Suppressor macrophage (primary cell): ENCODE measurements at regions not wholly inside any gene's neighbourhood (a gene's known extent, or its start where the extent isn't known, plus 50 kb on each side); places are given as distances from the start of the nearest gene placed in this dataset.
"Not testable (repeated sequence)": the region's sequence is repeated elsewhere in the genome, so short reads cannot be mapped to it uniquely, and the experiment has no call there.

Source experiments
- DNase-seq, 4 experiments: peaks; one replicate each; pipeline ENCODE4 v3.0.0-alpha.2; 2020 to 2022

DNA sequence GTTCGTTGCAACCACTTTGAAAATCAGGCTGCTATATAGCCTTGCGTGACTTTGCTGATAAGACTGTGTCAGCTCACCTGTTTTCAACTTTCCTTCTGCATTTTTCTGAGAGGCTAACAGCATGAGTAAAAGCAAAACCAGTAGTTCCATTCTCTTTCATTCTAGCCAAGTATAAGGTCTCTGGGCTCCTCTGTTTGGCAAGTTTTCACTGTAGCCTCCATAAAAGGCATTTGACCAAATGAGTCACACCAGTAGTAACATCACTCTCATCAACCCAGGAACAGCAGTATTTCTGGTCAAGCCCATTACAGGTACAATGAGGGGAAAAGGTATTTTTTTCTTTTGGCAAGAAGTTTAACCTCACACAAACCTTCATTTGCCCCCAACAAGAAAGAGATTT is 1149.8 kb upstream of the MIR17HG start:
- no peak for DNase-seq

DNA sequence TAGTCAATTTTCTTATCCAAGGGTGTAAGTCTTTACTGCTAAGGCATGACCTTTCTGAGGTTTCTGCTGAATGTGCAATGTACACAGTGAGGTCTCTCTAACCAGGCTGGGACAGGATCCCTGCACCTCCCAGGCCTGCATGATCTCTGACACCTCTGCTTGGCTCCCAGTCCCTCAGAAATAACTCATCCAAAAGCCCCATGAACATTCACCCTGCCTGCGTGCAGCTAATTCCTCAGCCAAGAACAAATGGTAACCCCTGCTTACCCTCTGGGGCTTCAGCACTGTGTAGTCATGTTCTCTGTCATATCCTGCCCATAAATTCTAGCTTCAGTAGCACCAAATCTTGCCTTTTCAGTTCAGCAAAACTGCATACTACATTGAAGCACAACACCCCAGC is 1146.3 kb upstream of the MIR17HG start:
- DNase-seq, result no peak

DNA sequence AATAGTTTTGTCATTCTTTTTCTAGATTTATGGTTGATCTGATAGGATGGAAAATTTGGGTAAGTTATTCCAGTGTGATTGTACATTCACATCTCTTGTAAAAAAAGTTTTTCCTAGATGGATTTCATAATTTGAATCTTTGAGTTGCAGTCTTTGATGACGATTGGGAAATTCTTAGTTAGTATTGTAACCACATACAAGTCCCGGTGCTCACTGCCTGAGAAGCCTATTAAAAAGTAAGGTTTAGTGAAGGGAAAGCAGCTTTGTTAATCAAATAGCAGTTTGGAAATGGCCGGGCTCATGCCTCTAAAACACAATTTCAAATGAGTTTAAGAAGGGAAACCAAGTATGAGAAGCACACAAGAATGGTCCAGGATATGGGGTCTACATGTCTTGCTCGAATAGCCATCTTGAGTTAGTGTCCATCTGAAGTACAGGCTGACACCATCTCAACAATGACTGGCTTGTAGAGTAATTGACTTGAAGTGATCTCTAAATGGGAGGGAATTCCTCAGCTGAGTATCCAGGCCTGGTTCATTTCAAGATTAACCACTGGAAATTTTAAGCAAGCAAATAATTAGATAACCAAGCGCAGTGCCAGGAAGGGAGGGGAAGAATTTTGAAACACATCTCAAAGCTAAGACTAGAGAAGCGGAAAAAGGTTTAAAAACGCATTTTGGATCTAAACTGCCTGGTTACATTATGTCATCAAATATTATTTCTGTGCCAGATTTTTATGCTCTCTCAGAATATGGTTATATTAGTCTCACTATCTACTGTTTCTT is 1145.6 kb upstream of the MIR17HG start:
- no peak for DNase-seq

DNA sequence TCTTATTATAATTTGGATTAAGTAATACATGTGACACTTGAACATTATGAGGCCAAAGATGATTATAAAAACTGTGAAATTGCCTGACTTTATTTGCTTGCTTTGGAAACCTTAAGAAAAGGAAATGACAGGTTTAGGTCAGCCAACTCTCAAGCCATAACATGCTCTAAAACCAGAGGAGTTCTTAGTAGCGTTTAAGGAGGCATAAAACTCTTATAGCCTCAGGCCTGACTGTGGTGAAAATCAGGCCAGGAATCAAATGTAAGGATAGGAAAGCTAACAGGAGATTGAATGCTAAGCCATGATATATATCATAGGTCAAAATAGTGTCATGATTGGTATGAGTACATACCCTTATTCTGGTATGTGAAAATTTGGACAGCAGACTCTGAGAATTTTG is 1142.4 kb upstream of the MIR17HG start:
- no peak for DNase-seq

DNA sequence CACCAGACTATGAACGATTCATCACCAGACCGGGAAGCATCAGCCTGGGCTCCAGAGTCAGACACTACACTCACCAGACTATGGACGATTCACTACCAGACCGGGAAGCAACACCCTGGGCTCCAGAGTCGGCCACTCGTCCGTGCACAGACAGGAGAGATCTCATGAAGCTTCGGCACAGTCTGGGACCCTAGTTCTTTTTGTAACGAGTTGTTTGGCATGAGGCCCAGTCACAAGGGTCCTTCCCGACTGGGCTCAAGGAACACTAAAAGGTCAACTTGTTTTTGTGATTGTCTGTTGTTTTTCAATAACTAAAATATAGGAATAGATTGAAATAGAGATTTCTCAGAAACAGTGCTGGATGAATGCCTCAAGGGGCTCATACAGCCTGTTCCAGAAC is 1141.6 kb upstream of the MIR17HG start:
- no peak for DNase-seq

DNA sequence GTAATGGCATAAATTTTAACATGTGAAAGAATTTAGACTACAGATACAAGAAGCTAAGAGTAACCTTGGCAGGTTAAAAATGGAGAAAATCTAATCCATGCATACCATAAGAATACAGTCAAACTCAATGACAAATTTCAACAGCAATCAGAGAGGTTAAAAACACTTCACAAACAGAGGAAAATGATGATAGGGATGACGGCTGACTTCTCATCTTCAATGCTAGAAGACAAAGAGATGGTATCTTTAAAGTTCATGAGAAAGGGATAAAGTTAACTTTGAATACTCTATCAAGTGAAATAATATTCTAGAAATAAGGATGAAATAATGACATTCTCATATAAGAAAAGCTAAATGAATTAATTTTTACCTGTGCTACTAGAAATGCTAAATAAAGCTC is 1130.2 kb upstream of the MIR17HG start:
- no peak for DNase-seq

DNA sequence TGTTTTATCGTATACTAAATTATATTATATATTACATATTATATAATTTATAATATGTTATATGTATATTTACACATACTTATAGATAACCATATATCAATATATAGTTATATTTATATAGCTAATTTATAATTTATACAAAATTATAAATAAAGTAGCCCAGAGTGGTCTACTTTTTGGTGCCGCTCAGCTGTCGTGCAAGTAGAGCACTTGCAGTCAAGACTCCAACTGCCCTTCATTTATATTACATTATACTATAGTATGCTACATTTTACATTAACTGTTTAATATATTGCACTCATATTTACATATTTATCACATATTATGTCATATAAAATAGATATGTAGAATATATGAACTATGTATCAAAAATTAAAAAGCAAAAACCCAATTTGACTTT is 1124.7 kb upstream of the MIR17HG start:
- DNase-seq, result no peak

DNA sequence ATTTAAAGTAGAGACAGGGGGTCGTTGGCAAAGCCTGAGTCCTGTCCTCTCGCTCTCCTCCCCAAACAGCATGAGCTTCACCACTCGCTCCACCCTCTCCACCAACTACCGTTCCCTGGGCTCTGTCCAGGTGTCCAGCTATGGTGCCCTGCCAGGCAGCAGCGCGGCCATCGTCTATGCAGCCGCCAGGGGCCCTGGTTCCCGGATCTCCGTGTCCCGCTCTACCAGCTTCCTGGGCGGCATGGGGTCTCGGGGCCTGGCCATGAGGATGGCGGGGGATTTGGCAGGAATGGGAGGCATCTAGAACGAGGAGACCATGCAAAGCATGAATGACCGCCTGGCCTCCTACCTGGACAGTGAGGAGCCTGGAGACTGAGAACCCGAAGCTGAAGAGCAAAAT is 1117.2 kb upstream of the MIR17HG start:
- DNase-seq, result no peak

DNA sequence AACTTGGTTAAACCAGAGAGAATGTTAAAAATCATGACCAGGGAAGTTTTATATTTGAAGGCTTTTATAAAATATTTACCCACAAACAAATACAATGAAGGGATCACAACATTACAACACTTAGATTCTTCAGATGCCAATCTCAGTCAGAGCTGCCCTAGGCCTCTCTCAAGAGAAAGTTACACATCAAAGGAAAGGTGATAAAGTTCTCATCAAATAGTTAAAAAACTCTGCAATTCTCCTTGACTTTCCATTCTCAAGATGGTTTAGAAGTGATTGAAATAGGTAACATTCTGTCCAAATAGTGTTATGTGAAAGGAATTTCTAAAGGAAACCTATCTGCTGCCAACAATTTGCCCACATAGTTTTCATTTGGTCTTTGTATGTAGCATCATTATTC is 1115.2 kb upstream of the MIR17HG start:
- DNase-seq, result no peak

DNA sequence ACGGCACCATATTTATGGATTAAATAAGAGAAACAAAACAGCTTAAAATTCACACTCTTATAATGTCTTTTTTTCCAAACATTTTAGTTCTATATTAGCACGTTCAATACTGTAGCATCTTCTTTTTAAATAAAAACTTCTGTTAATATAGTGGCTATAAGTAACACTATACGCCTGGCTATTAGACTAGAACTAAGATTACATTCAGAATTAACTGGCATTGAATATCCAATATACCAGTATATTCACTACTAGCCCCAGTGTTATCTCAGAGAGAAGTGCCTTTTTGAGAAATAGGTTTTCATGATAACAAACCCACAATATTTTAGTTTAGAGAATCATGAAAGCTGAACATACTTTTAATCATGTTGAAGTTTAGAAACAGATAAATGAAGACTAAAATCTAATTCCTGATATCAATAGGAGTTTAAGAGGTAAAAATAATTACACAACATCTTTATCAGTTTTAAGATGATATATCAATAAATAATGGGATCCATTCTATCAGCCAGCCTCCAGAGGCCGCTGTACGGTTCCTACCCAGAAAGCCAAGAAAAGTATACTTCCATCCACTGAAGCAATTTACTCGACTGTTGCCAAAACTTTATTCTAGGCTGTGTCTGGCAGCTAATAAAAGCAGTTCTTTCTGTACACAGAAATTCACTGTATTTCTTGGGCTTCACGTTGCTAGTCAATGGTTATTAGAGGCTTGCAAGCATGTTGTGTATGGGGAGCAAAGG is 1113.4 kb upstream of the MIR17HG start:
- DNase-seq, result no peak

DNA sequence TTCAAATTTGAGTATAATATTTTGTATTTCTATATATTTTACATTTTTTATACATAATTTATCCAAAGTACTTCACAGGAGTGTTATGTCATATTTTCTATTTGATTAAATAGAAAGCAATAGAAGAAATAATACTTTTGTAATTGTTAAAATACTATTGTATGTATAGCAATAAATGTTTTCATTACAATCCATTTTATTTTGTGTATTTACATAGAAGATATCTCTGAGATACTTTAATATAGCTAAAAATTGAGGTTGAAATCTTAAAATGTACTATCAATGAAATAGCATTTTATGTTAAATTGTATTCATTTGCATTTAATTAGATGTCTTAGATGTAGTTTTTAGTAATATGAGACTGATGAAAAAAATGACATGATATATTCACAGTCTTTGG is 1109.6 kb upstream of the MIR17HG start:
- no peak for DNase-seq

DNA sequence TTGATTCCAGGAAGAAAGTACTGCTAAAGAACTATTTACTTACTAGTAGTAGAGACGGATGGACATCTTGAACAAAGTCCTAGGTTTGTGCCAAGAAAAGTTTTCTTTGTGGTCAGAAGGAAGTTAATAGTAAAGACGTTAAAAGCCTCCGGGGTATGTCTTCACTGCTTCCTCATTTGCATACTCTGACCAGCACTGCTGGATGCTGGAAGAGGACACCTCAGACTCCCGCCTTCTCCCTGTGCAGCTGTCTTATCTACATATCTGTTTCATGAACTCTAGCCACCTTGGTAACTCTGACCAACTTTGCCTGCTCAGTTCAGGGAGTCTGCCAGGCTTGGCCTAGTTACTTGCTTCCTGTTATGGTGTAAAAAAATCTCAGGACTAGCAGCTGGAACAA is 1109.1 kb upstream of the MIR17HG start:
- DNase-seq, result no peak

DNA sequence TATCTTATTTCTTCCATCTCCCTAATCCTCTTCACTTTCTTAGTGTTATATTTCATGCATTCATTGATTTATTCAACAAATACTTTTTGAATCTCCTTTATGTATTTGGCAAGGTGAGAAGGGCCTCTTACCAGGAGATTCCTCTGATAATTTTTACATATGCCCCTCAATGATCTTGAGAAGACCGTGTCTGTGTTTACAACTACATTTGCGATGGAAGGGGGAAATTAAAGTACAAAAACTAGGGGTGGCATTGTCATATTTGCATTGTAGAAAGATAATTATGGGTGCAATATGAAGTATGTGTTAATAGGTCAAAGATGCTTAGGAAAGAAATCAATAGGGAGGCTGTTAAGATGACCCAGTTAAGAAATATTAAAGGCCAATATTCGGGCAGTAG is 1108.4 kb upstream of the MIR17HG start:
- DNase-seq, result no peak

DNA sequence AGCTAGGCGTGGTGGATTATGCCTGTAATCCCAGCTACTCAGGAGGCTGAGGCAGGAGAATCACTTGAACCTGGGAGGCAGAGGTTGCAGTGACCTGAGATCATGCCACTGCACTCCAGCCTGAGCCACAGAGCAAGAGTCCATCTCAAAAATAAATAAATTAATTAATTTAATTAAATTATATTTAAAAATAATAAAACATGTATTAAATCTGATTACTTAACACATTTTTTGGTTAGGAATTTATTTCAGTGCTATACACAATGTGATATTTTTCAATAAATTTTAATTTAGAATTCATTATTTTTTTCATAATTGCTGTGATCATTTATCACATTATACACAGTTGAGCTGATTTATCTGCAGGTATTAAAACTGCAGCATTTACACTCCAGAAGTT is 1101.5 kb upstream of the MIR17HG start:
- DNase-seq, result no peak

DNA sequence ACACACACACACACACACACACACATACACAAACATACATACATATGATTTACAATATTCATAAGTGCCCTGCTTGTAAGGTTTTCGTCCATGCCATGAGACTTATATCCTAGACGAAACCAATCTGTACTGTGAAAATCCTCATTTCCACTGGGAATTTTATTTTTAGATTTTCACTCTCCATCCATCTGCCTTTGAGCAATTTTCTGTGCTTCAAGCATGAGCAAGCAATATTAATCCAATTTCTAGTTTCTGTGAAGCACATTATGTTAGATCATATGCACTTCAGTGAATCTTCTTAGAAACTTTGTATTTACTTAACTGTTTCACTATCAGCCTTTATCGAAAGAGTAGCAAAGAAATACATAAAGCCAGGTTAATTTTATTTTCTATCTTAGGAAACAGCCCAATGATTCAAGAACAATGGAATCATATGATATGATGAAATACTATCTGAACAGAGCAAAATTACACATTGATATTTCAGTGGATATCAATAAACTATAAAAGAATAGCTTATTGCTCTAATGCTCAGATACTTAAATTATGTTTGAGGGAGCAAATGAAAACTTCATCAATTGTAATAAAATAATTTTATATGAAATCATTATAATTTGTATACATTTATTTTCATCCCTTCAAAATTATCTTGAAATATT is 1100.7 kb upstream of the MIR17HG start:
- DNase-seq, result no peak

DNA sequence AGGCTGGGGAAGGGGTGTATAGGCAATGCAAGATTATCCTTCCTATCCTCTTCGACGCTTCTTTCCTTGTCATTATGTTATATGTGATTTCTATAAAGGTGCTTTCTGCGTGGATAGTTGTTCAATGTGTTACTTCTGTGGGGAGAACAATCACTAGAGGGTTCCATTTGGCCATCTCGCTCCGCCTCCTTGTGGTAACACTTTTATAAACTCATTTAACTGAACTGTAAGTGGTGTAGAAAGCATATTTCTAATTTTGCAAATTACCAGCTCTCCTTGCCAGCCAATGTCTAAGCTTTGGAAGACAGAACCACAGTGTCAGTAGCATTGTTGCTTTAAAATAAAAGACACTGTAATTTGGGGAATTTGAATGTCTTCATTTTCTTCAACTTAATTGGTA is 1093.7 kb upstream of the MIR17HG start:
- DNase-seq, result no peak

DNA sequence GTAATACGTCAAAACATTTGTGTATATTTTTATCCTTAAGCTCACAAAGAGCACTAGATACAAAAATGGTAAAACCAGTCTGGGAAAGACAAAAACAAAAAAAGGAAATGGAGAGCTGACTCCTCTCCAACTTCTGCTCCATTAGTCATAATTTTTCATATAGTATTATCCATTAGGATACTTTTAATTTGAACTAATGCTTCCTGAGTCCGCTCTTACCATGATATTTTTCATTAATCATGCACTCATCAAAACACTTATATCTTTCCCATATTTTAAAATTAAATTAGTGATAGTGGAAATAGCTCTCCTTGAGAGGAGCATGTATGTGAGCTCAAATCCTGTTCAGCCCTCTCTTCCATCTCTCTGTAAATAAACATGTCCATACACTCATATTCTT is 1093.0 kb upstream of the MIR17HG start:
- no peak for DNase-seq

DNA sequence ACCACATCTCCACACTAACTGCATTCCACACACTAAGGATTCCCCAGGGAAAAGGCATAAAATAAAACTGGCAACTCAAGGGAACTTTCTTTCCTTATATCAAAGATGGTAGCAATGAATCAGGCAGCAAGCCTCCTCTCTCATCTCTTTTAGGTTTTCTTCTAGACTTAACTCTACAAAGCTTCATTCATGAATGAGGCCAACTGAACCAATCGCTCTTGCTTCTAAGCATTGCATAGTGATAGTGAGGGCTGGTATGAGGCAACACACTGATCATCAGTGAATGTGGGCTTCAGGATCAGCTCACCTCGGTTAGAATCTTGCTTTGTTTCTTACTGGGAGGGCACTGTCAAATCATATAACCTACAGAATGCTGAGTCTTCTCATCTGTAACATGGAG is 1090.7 kb upstream of the MIR17HG start:
- DNase-seq, result no peak

DNA sequence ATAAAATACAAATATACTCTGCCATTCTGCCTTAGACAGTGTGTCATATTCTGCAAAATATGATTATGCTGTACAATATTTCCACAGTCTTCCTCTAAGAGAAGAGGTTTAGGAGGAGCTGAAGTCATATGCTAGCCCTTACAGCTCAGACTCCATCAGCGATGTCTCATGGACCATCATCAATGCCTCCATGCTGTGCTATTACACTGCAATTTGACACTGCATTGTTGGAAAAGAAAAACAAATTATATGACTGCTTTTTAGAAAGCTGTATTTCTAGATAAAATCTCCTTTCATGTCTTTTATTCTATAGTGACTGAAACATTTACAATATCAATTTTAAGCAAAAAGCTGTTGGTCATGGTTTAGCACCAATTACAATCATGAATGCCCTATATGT is 1089.4 kb upstream of the MIR17HG start:
- no peak for DNase-seq

DNA sequence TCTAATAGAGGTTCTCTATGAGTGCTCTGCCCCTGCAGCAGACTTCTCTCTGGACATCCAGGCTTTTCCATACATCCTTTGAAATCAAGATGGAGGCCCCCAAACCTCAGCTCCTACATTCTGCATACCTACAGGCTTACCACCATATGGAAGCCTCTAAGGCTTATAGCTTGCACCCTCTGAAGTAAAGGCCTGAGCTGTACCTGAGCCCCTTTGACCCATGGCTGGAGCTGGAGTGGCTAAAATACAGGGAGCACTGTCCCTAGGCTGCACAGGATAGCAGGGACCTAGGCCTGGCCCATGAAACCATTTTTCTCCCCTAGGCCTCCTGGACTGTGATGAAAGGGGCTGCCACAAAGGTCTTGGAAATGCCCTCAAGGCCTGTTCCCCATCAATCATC is 1086.1 kb upstream of the MIR17HG start:
- DNase-seq, result no peak

DNA sequence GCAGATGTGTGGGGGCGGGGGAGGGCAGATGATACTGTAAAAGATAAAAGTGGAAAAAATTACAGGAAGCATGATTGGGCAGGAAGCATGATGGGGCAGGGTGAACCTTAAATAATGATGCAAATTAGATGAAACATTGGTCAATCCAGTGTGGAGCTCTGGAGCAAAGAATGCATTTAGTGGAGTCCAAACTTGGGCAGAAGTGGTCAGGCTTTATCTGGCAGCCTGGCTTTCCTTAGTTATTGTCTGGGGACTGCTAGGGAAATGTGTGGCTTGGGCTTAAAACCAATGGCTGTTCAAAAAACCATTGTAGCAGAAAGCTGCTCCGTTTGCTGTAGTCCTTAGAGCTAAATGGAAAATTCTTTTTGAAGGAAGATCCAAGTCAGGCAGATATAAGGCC is 1077.3 kb upstream of the MIR17HG start:
- no peak for DNase-seq

DNA sequence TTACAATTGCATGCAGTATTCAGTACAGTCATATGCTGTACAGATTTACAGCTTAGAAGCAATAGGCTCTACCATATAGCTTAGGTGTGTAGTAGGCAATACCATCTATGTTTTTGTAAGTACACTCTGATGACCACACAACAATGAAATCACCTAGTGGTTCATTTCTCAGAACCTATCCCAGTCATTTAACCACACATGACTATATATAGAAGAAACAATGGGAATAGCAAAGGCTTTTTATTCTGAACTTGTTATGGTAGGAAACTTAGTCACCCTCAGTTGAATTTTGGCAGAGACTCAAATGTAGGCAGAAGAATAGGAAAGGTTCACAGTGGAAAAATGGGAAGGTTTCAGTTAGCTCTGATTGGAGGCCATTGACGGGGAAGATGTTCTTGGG is 1075.1 kb upstream of the MIR17HG start:
- DNase-seq, result no peak

DNA sequence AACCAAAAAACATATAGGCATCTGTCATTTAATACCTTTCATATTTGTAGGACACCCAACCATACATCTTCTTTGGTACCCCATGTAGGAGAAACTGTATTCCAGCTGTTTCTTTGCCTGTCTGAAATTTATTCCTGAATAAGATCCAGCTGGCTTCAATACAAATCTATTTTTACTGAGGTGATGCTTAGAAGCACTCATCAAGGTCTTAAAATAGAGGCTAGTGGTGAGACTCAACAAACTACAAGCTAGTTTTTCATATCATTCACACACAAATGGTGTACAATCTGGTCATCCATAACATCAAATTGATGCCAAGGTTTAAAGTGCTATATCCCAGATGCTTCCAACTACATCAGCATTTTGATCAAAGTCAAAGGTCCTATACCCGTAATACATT is 1071.3 kb upstream of the MIR17HG start:
- DNase-seq, result no peak

DNA sequence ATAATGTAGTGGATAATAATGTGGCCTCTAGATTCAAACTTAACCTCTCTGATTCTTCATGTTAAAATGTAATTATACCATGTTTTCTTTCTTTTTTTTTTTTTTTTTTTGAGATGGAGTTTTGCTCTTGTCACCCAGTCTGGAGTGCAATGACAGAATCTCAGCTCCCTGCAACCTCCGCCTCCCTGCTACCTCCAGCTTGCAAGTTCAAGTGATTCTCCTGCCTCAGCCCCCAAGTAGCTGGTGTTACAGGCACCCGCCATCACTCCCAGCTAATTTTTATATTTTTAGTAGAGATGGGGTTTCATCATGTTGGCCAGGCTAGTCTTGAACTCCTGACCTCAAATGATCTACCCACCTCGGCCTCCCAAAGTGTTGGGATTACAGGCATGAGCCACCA is 1069.3 kb upstream of the MIR17HG start:
- not testable (repeated sequence) for DNase-seq
